ENCODE measurements at regions not wholly inside any gene's neighbourhood (a gene's known extent, or its start where the extent isn't known, plus 50 kb on each side); places are given as distances from the start of the nearest gene placed in this dataset.

- H3K4me3 ChIP-seq, result no peak overlapping the region
- intact Hi-C loops (cut with DNase I, micrococcal nuclease), result no loop called here
- no peak for ATAC-seq
- H3K4me1 ChIP-seq (ENCODE audit: low read depth), result no peaks in the 10 kb centered on the region
- no peaks in the 10 kb centered on the region for H3K36me3 ChIP-seq (ENCODE audit: low read depth)
- no peak for DNase-seq
- no peak for TF ChIP-seq CTCF (IDR thresholded peaks at IDR 0.05)
- H3K9me3 ChIP-seq, result no peaks in the 10 kb centered on the region
These were observed 294.5 kb upstream of the SEMA3C start for GRCh38 chr7:81213394-81213793.

GRCh38 chr7:81211934-81212320, 293.1 kb upstream of the SEMA3C start:
- Histone ChIP-seq H3K9me3 (no peaks in the 10 kb centered on the region), H3K4me3 (no peak overlapping the region), H3K36me3 (ENCODE audit: low read depth) (no peaks in the 10 kb centered on the region), H3K4me1 (ENCODE audit: low read depth) (no peaks in the 10 kb centered on the region)
- no peak for TF ChIP-seq CTCF (IDR thresholded peaks at IDR 0.05)
- no peak for ATAC-seq
- intact Hi-C loops (cut with DNase I, micrococcal nuclease), result no loop called here
- no peak for DNase-seq

- intact Hi-C loops (cut with DNase I, micrococcal nuclease), result no loop called here
- Histone ChIP-seq H3K4me3 (no peak overlapping the region), H3K9me3 (no peaks in the 10 kb centered on the region), H3K36me3 (ENCODE audit: low read depth) (no peaks in the 10 kb centered on the region), H3K4me1 (ENCODE audit: low read depth) (no peaks in the 10 kb centered on the region)
- ATAC-seq, result no peak
- TF ChIP-seq CTCF (IDR thresholded peaks at IDR 0.05), result no peak
- no peak for DNase-seq
These were observed 292.5 kb upstream of the SEMA3C start for GRCh38 chr7:81211204-81211933.

GRCh38 chr7:81210137-81211064, 291.6 kb upstream of the SEMA3C start:
- Histone ChIP-seq H3K36me3 (ENCODE audit: low read depth) (no peaks in the 10 kb centered on the region), H3K9me3 (no peaks in the 10 kb centered on the region), H3K4me1 (ENCODE audit: low read depth) (no peaks in the 10 kb centered on the region), H3K4me3 (no peak overlapping the region)
- TF ChIP-seq CTCF (IDR thresholded peaks at IDR 0.05), result no peak
- DNase-seq (no peak), ATAC-seq (no peak)
- intact Hi-C loops (cut with DNase I, micrococcal nuclease), result no loop called here

- intact Hi-C loops (cut with DNase I, micrococcal nuclease), result no loop called here
- DNase-seq, result no peak
- no peak for TF ChIP-seq CTCF (IDR thresholded peaks at IDR 0.05)
- H3K9me3 ChIP-seq, result no peaks in the 10 kb centered on the region
- no peak for ATAC-seq
- no peaks in the 10 kb centered on the region for H3K36me3 ChIP-seq (ENCODE audit: low read depth)
- H3K4me3 ChIP-seq, result no peak overlapping the region
- H3K4me1 ChIP-seq (ENCODE audit: low read depth), result no peaks in the 10 kb centered on the region
These were observed 290.2 kb upstream of the SEMA3C start for GRCh38 chr7:81209059-81209458.
